B cell (primary cell): ENCODE measurements at regions not wholly inside any gene's neighbourhood (a gene's known extent, or its start where the extent isn't known, plus 50 kb on each side); places are given as distances from the start of the nearest gene placed in this dataset.

Experiments
- EZH2 ChIP-seq: IDR thresholded peaks from 2 replicates; pipeline ENCODE4 v1.6.1; 2012; ENCODE audit warnings: borderline replicate concordance, low read depth, mild to moderate bottlenecking, moderate library complexity, low read length; ENCODE audit not compliant: insufficient read depth, poor library complexity, severe bottlenecking
- TF ChIP-seq, protein P1 (sequence below): fragments of 200-600 bp; IDR thresholded peaks from one replicate; pipeline ENCODE4 v1.8.0; 2022; ENCODE audit warnings: antibody characterized with exemption, mild to moderate bottlenecking

DNA sequence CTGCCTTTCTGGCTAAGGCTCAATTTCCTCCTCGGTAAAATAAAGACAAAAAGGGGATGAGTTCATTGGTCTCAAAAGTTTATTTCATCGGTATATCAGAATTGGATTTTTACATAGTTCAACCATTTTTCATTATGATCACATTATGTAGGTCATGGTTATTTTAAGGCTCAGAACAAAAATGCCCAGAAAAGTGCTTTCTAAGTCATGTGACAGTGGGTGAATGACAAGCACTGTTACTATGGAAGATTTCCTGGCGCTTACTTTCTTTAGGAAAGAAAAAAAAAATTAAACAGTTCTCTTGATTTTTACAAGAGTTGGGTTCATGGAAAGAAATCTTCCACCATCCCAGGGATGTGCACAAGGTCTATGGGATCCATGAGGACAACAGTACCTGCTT is 117.9 kb upstream of the CES5A start:
- TF ChIP-seq, protein P1, sequence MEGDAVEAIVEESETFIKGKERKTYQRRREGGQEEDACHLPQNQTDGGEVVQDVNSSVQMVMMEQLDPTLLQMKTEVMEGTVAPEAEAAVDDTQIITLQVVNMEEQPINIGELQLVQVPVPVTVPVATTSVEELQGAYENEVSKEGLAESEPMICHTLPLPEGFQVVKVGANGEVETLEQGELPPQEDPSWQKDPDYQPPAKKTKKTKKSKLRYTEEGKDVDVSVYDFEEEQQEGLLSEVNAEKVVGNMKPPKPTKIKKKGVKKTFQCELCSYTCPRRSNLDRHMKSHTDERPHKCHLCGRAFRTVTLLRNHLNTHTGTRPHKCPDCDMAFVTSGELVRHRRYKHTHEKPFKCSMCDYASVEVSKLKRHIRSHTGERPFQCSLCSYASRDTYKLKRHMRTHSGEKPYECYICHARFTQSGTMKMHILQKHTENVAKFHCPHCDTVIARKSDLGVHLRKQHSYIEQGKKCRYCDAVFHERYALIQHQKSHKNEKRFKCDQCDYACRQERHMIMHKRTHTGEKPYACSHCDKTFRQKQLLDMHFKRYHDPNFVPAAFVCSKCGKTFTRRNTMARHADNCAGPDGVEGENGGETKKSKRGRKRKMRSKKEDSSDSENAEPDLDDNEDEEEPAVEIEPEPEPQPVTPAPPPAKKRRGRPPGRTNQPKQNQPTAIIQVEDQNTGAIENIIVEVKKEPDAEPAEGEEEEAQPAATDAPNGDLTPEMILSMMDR, result no peak
- TF ChIP-seq EZH2, result no peak
